ENCODE measurements at regions not wholly inside any gene's neighbourhood (a gene's known extent, or its start where the extent isn't known, plus 50 kb on each side); places are given as distances from the start of the nearest gene placed in this dataset.

- no peak for DNase-seq (ENCODE audit: low read depth)
These were observed 331.9 kb downstream of the NPHP4 start for GRCh38 chr1:5660141-5660935.

- DNase-seq (ENCODE audit: low read depth): no peak
These were observed 332.6 kb downstream of the NPHP4 start for GRCh38 chr1:5659606-5660005.

GRCh38 chr1:5658340-5659316 is 333.6 kb downstream of the NPHP4 start:
- no peak for DNase-seq (ENCODE audit: low read depth)

GRCh38 chr1:5651964-5652821 is 340.0 kb downstream of the NPHP4 start:
- no peak for DNase-seq (ENCODE audit: low read depth)

- no peak for DNase-seq (ENCODE audit: low read depth)
These were observed 340.8 kb downstream of the NPHP4 start for GRCh38 chr1:5651473-5651872.

GRCh38 chr1:5651027-5651410 is 341.2 kb downstream of the NPHP4 start:
- DNase-seq (ENCODE audit: low read depth): no peak

- DNase-seq (ENCODE audit: low read depth): no peak
These were observed 341.8 kb downstream of the NPHP4 start for GRCh38 chr1:5650283-5651026.

- DNase-seq (ENCODE audit: low read depth): no peak
These were observed 342.4 kb downstream of the NPHP4 start for GRCh38 chr1:5649795-5650194.

- DNase-seq (ENCODE audit: low read depth): no peak
These were observed 343.1 kb downstream of the NPHP4 start for GRCh38 chr1:5649166-5649551.

- DNase-seq (ENCODE audit: low read depth): no peak
These were observed 343.6 kb downstream of the NPHP4 start for GRCh38 chr1:5648410-5649165.

GRCh38 chr1:5647234-5647633 is 345.0 kb downstream of the NPHP4 start:
- no peak for DNase-seq (ENCODE audit: low read depth)

- no peak for DNase-seq (ENCODE audit: low read depth)
These were observed 345.6 kb downstream of the NPHP4 start for GRCh38 chr1:5646486-5647149.

- no peak for DNase-seq (ENCODE audit: low read depth)
These were observed 346.3 kb downstream of the NPHP4 start for GRCh38 chr1:5645929-5646328.

- DNase-seq (ENCODE audit: low read depth): no peak
These were observed 347.2 kb downstream of the NPHP4 start for GRCh38 chr1:5645135-5645399.

GRCh38 chr1:5644281-5645134 is 347.7 kb downstream of the NPHP4 start:
- no peak for DNase-seq (ENCODE audit: low read depth)

GRCh38 chr1:5643360-5644107 is 348.7 kb downstream of the NPHP4 start:
- DNase-seq (ENCODE audit: low read depth): no peak

- DNase-seq (ENCODE audit: low read depth): no peak
These were observed 351.4 kb downstream of the NPHP4 start for GRCh38 chr1:5640845-5641244.

GRCh38 chr1:5639106-5639722 is 353.0 kb downstream of the NPHP4 start:
- no peak for DNase-seq (ENCODE audit: low read depth)
